ENCODE measurements at regions not wholly inside any gene's neighbourhood (a gene's known extent, or its start where the extent isn't known, plus 50 kb on each side); places are given as distances from the start of the nearest gene placed in this dataset.

- TF ChIP-seq, protein P1, sequence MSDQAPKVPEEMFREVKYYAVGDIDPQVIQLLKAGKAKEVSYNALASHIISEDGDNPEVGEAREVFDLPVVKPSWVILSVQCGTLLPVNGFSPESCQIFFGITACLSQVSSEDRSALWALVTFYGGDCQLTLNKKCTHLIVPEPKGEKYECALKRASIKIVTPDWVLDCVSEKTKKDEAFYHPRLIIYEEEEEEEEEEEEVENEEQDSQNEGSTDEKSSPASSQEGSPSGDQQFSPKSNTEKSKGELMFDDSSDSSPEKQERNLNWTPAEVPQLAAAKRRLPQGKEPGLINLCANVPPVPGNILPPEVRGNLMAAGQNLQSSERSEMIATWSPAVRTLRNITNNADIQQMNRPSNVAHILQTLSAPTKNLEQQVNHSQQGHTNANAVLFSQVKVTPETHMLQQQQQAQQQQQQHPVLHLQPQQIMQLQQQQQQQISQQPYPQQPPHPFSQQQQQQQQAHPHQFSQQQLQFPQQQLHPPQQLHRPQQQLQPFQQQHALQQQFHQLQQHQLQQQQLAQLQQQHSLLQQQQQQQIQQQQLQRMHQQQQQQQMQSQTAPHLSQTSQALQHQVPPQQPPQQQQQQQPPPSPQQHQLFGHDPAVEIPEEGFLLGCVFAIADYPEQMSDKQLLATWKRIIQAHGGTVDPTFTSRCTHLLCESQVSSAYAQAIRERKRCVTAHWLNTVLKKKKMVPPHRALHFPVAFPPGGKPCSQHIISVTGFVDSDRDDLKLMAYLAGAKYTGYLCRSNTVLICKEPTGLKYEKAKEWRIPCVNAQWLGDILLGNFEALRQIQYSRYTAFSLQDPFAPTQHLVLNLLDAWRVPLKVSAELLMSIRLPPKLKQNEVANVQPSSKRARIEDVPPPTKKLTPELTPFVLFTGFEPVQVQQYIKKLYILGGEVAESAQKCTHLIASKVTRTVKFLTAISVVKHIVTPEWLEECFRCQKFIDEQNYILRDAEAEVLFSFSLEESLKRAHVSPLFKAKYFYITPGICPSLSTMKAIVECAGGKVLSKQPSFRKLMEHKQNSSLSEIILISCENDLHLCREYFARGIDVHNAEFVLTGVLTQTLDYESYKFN (CRISPR knock-in tag; conservative IDR thresholded peaks at IDR 0.05): peak; percentile 65
- TF ChIP-seq HMG20A (CRISPR knock-in tag; IDR thresholded peaks at IDR 0.05; ENCODE audit: borderline replicate concordance) (peak; percentile 51; the same call in 1 of the 2 replicates), HNF4G (IDR thresholded peaks at IDR 0.05; ENCODE audit: borderline replicate concordance, low read depth, low read length) (no peak), HNF4G (CRISPR knock-in tag; IDR thresholded peaks at IDR 0.05; ENCODE audit: borderline replicate concordance, low read depth) (no peak), ZKSCAN5 (CRISPR knock-in tag; IDR thresholded peaks at IDR 0.05) (no peak), ZNF280B (CRISPR knock-in tag; IDR thresholded peaks at IDR 0.05; ENCODE audit: borderline replicate concordance) (no peak)
Measured at GRCh38 chr4:74624351-74625151, 169.8 kb downstream of the BTC start (continued).

GRCh38 chr4:74625981-74626380, 168.3 kb downstream of the BTC start:
- no peaks in the 10 kb centered on the region for H3K27me3 ChIP-seq (ENCODE audit: control insufficient read depth in 1 of 2, insufficient read depth in 2 of 2, low read length in 2 of 2)
- peaks cover 58% of the 10 kb centered on the region for H3K4me1 ChIP-seq (ENCODE audit: insufficient read depth, low read length)
- H3K4me3 ChIP-seq (replicated peaks in 1 of 3; ENCODE audit: insufficient read depth in 1 of 3, low read depth in 2 of 3, low read length in 3 of 3): no peak overlapping the region
- POLR2A ChIA-PET: interaction anchor here (4.9 kb wide), 1 partner anchor 28 kb away, joined by 38 read pairs; no protein-coding TSS in a partner anchor
- H3K36me3 ChIP-seq (replicated peaks in 1 of 2; ENCODE audit: control insufficient read depth in 1 of 2, insufficient read depth in 2 of 2, low read length in 2 of 2): no peaks in the 10 kb centered on the region
- no peaks in the 10 kb centered on the region for H3K79me2 ChIP-seq (ENCODE audit: insufficient read depth, low read length)
- FAIRE-seq (no peak), DNase-seq (ENCODE audit: low spot score) (no peak), ATAC-seq (no peak)
- H3K27ac ChIP-seq (ENCODE audit: extremely low read length, insufficient read depth, low read length): peak overlapping the region; percentile 73
- intact Hi-C loops (cut with micrococcal nuclease; ENCODE audit: unreplicated experiment) (no loop called here), in situ Hi-C loops (cut with HindIII; ENCODE audit: extremely low pct_ligation_motif_present, low pct_unique_long_range_greater_than_20kb) (no loop called here)
- no TSS peak for BruUV-seq (replicated peaks)
- H4K20me1 ChIP-seq (ENCODE audit: insufficient read depth, low read length): no peaks in the 10 kb centered on the region
- H3K4me2 ChIP-seq (ENCODE audit: low read depth, low read length): no peak overlapping the region
- CTCF ChIA-PET (ENCODE audit: low intra/inter-chr PET ratio, low total read pairs): no interaction called here
- 93% methylated on average over 1 of the region's 1 CpG for WGBS (ENCODE audit: low lambda C conversion rate)
- H2AFZ ChIP-seq (ENCODE audit: low read length): no peak overlapping the region
- no peaks in the 10 kb centered on the region for H3K9me3 ChIP-seq (ENCODE audit: low read length)
- no peak overlapping the region for H3K9ac ChIP-seq (ENCODE audit: insufficient read depth, low read depth, low read length)
- TF ChIP-seq, protein P2, sequence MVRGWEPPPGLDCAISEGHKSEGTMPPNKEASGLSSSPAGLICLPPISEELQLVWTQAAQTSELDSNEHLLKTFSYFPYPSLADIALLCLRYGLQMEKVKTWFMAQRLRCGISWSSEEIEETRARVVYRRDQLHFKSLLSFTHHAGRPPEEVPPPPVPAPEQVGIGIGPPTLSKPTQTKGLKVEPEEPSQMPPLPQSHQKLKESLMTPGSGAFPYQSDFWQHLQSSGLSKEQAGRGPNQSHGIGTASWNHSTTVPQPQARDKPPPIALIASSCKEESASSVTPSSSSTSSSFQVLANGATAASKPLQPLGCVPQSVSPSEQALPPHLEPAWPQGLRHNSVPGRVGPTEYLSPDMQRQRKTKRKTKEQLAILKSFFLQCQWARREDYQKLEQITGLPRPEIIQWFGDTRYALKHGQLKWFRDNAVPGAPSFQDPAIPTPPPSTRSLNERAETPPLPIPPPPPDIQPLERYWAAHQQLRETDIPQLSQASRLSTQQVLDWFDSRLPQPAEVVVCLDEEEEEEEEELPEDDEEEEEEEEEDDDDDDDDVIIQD (CRISPR knock-in tag; IDR thresholded peaks at IDR 0.05; ENCODE audit: low read depth): no peak
- TF ChIP-seq ZNF652 (CRISPR knock-in tag; IDR thresholded peaks at IDR 0.05; ENCODE audit: borderline replicate concordance, low read depth) (no peak), ZFP36L2 (CRISPR knock-in tag; IDR thresholded peaks at IDR 0.05) (no peak), JUND (CRISPR knock-in tag; IDR thresholded peaks at IDR 0.05) (no peak), ZNF205 (CRISPR knock-in tag; IDR thresholded peaks at IDR 0.05) (no peak), SNAPC5 (CRISPR knock-in tag; IDR thresholded peaks at IDR 0.05; ENCODE audit: borderline replicate concordance) (no peak)
- TF ChIP-seq, protein P3, sequence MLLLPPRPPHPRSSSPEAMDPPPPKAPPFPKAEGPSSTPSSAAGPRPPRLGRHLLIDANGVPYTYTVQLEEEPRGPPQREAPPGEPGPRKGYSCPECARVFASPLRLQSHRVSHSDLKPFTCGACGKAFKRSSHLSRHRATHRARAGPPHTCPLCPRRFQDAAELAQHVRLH (CRISPR knock-in tag; IDR thresholded peaks at IDR 0.05; ENCODE audit: borderline replicate concordance, low read depth): no peak
- TF ChIP-seq, protein P4, sequence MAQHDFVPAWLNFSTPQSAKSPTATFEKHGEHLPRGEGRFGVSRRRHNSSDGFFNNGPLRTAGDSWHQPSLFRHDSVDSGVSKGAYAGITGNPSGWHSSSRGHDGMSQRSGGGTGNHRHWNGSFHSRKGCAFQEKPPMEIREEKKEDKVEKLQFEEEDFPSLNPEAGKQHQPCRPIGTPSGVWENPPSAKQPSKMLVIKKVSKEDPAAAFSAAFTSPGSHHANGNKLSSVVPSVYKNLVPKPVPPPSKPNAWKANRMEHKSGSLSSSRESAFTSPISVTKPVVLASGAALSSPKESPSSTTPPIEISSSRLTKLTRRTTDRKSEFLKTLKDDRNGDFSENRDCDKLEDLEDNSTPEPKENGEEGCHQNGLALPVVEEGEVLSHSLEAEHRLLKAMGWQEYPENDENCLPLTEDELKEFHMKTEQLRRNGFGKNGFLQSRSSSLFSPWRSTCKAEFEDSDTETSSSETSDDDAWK (CRISPR knock-in tag; IDR thresholded peaks at IDR 0.05): no peak
